Esophagus muscularis mucosa (tissue), 3 donors: ENCODE measurements at regions not wholly inside any gene's neighbourhood (a gene's known extent, or its start where the extent isn't known, plus 50 kb on each side); places are given as distances from the start of the nearest gene placed in this dataset.

Experiments used
- CTCF ChIP-seq, 3 experiments: fragments of 200-600 bp in 2 of 3; fragments of 450-650 bp in 1 of 3; sonication (generic) in 2 of 3; IDR thresholded peaks; one replicate each; pipeline ENCODE4 v1.5.1; 2017 to 2019; ENCODE audit warnings: antibody characterized with exemption in 3 of 3, mild to moderate bottlenecking in 2 of 3, moderate library complexity in 1 of 3
- POLR2AphosphoS5 ChIP-seq, 2 donors: sonication (generic); formaldehyde crosslinking; IDR thresholded peaks; one replicate each; pipeline ENCODE4 v1.6.1; 2017; ENCODE audit warnings: antibody characterized with exemption in 2 of 2

- TF ChIP-seq CTCF (IDR thresholded peaks at IDR 0.05), result no peak
- no peak for TF ChIP-seq POLR2AphosphoS5 (IDR thresholded peaks at IDR 0.05)
Measured at GRCh38 chr22:22769434-22770279, 118.0 kb upstream of the IGLL5 start.
